NCI-H2171 treated with DMSO at 0.1 percent for 48 hours (cell line): ENCODE measurements at regions not wholly inside any gene's neighbourhood (a gene's known extent, or its start where the extent isn't known, plus 50 kb on each side); places are given as distances from the start of the nearest gene placed in this dataset.

Experiments
- DNase-seq: peaks from one replicate; lab custom pipeline; 2025; lab: John Stamatoyannopoulos, UW

GRCh38 chrX:23540532-23540931, 126.8 kb upstream of the PRDX4 start:
- no peak for DNase-seq

- no peak for DNase-seq
Observed at GRCh38 chrX:23548164-23548563, 119.1 kb upstream of the PRDX4 start.

- DNase-seq = no peak
Observed at GRCh38 chrX:23552303-23552702, 115.0 kb upstream of the PRDX4 start.

- DNase-seq = peak; percentile 24
Observed at GRCh38 chrX:23554304-23554703, 113.0 kb upstream of the PRDX4 start.

GRCh38 chrX:23557070-23557469, 110.2 kb upstream of the PRDX4 start:
- no peak for DNase-seq

- DNase-seq = no peak
Observed at GRCh38 chrX:23559975-23560374, 107.3 kb upstream of the PRDX4 start.

GRCh38 chrX:23570674-23571343, 96.5 kb upstream of the PRDX4 start:
- no peak for DNase-seq

- DNase-seq = no peak
Observed at GRCh38 chrX:23575281-23575680, 92.0 kb upstream of the PRDX4 start.

- no peak for DNase-seq
Observed at GRCh38 chrX:23578079-23578478, 89.2 kb upstream of the PRDX4 start.

GRCh38 chrX:23589496-23589895, 77.8 kb upstream of the PRDX4 start:
- no peak for DNase-seq

- DNase-seq = no peak
Observed at GRCh38 chrX:23592741-23593140, 74.6 kb upstream of the PRDX4 start.

GRCh38 chrX:23598575-23598974, 68.7 kb upstream of the PRDX4 start:
- no peak for DNase-seq

GRCh38 chrX:23603501-23603900, 63.8 kb upstream of the PRDX4 start:
- DNase-seq = no peak

- no peak for DNase-seq
Observed at GRCh38 chrX:23610495-23610894, 56.8 kb upstream of the PRDX4 start.

GRCh38 chrX:23612846-23613245, 54.4 kb upstream of the PRDX4 start:
- no peak for DNase-seq

GRCh38 chrX:23616361-23616760, 50.9 kb upstream of the PRDX4 start:
- DNase-seq = peak; percentile 36
